Left ventricle myocardium inferior (tissue), 1 donor: ENCODE measurements at regions not wholly inside any gene's neighbourhood (a gene's known extent, or its start where the extent isn't known, plus 50 kb on each side); places are given as distances from the start of the nearest gene placed in this dataset.

Experiments used
- DNase-seq: peaks from one replicate; pipeline ENCODE4 v3.0.0-alpha.2; 2020
- H3K27ac ChIP-seq: fragments of 200-600 bp; replicated peaks from 2 replicates; pipeline ENCODE4 v1.8.0; 2021
- H3K27me3 ChIP-seq: fragments of 200-600 bp; 2 replicates; pipeline ENCODE4 v1.8.0; 2021; ENCODE audit warnings: low read depth
- H3K36me3 ChIP-seq: fragments of 200-600 bp; 2 replicates; pipeline ENCODE4 v1.8.0; 2021
- H3K4me1 ChIP-seq: fragments of 200-600 bp; 2 replicates; pipeline ENCODE4 v1.8.0; 2021
- H3K4me3 ChIP-seq: fragments of 200-600 bp; 2 replicates; pipeline ENCODE4 v1.8.0; 2021; ENCODE audit warnings: mild to moderate bottlenecking, moderate library complexity
- H3K9me3 ChIP-seq: fragments of 200-600 bp; replicated peaks from 2 replicates; pipeline ENCODE4 v1.8.0; 2021
- intact Hi-C: fragments of 100-400 bp; cut with micrococcal nuclease; formaldehyde crosslinking; loops from one replicate; pipeline ENCODE4 v1.11.0; 2022
- TF ChIP-seq, protein P1 (sequence below): fragments of 200-600 bp; IDR thresholded peaks from 2 replicates; pipeline ENCODE4 v1.8.0; 2021; ENCODE audit warnings: antibody characterized with exemption, mild to moderate bottlenecking, borderline replicate concordance
- donor health status: DM: no; HTN: yes; CAD: no; lungs with severe emphysema.

DNA sequence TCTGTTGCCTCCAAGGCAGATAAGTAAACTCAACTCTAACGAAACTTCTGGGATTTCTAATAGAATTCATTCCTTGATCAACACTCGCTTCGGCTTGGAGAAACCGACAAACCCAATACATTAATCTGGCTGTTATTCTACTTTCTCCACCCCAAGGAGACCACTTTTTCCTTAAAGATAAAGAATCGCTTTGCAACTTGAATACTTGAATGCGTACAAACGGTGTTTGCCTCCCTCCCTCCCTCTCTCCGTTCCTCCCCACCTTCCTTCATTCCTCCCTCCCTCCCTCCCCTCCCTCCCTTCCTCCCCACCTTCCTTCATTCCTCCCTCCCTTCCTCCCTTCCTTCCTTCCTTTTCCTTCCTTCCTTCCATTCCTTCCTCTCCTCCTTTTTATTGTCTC is 432.6 kb downstream of the HAPSTR1 start:
- H3K4me3 ChIP-seq: no peak overlapping the region
- no peaks in the 10 kb centered on the region for H3K9me3 ChIP-seq
- H3K27ac ChIP-seq: no peak overlapping the region
- H3K4me1 ChIP-seq: peaks cover 3% of the 10 kb centered on the region
- no peak for DNase-seq
- TF ChIP-seq, protein P1, sequence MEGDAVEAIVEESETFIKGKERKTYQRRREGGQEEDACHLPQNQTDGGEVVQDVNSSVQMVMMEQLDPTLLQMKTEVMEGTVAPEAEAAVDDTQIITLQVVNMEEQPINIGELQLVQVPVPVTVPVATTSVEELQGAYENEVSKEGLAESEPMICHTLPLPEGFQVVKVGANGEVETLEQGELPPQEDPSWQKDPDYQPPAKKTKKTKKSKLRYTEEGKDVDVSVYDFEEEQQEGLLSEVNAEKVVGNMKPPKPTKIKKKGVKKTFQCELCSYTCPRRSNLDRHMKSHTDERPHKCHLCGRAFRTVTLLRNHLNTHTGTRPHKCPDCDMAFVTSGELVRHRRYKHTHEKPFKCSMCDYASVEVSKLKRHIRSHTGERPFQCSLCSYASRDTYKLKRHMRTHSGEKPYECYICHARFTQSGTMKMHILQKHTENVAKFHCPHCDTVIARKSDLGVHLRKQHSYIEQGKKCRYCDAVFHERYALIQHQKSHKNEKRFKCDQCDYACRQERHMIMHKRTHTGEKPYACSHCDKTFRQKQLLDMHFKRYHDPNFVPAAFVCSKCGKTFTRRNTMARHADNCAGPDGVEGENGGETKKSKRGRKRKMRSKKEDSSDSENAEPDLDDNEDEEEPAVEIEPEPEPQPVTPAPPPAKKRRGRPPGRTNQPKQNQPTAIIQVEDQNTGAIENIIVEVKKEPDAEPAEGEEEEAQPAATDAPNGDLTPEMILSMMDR: no peak
- intact Hi-C loops: no loop called here
- H3K27me3 ChIP-seq: no peaks in the 10 kb centered on the region
- H3K36me3 ChIP-seq: no peaks in the 10 kb centered on the region

GRCh38 chr16:9525037-9525436 is 433.6 kb downstream of the HAPSTR1 start:
- H3K9me3 ChIP-seq: no peaks in the 10 kb centered on the region
- H3K27me3 ChIP-seq: no peaks in the 10 kb centered on the region
- DNase-seq: no peak
- H3K4me1 ChIP-seq: peaks cover 3% of the 10 kb centered on the region
- H3K36me3 ChIP-seq: no peaks in the 10 kb centered on the region
- TF ChIP-seq, protein P1: no peak
- no peak overlapping the region for H3K27ac ChIP-seq
- intact Hi-C loops: no loop called here
- H3K4me3 ChIP-seq: no peak overlapping the region

DNA sequence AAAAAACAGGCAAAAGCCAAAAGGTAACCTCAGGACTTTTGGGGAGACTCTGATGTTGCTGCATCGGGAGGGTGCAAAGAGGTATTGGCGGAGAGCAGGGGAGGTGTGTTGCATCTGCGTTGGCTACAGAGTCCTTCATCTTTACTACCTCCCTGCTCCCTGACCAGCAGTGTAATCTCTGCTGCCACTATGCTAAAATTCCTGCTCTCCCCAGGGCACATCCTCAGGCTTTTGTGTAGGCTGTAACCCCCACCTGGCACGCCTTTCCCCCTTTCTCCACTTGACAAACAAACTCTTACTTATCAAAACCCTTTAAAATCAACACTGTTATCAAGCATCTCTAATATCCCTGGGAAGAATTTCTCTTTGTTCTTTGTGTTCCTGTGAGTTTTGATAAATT is 435.3 kb downstream of the HAPSTR1 start:
- intact Hi-C loops: no loop called here
- no peak for DNase-seq
- no peak overlapping the region for H3K27ac ChIP-seq
- H3K9me3 ChIP-seq: no peaks in the 10 kb centered on the region
- peaks cover 3% of the 10 kb centered on the region for H3K4me1 ChIP-seq
- TF ChIP-seq, protein P1: no peak
- H3K4me3 ChIP-seq: no peak overlapping the region
- H3K36me3 ChIP-seq: no peaks in the 10 kb centered on the region
- no peaks in the 10 kb centered on the region for H3K27me3 ChIP-seq

DNA sequence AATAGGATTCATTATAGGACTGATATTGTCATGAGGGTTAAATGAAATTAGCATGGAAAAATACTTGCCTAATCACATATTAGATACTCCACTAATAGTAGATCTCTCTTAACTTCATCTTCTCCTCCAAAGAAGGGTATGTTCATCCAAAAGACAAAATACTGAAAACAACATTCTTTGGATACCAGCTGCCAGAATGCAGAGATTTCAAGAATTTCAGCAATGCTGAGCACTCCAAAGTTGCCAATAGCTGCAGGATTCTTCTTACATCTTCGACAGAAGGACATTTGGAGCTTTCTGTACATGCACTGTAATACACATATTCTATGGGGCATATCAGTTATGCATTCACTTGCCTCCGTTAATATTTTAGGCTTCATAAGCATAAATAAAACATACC is 436.5 kb downstream of the HAPSTR1 start:
- intact Hi-C loops: no loop called here
- DNase-seq: no peak
- H3K27ac ChIP-seq: no peak overlapping the region
- no peak overlapping the region for H3K4me3 ChIP-seq
- H3K4me1 ChIP-seq: no peaks in the 10 kb centered on the region
- no peaks in the 10 kb centered on the region for H3K36me3 ChIP-seq
- H3K9me3 ChIP-seq: peaks cover 5% of the 10 kb centered on the region
- TF ChIP-seq, protein P1: no peak
- H3K27me3 ChIP-seq: no peaks in the 10 kb centered on the region

GRCh38 chr16:9528511-9529079 is 437.2 kb downstream of the HAPSTR1 start:
- Histone ChIP-seq H3K27ac (no peak overlapping the region), H3K4me1 (no peaks in the 10 kb centered on the region), H3K27me3 (no peaks in the 10 kb centered on the region), H3K9me3 (peaks cover 5% of the 10 kb centered on the region), H3K4me3 (no peak overlapping the region), H3K36me3 (no peaks in the 10 kb centered on the region)
- TF ChIP-seq, protein P1: no peak
- DNase-seq: no peak
- intact Hi-C loops: no loop called here
